ENCODE measurements at regions not wholly inside any gene's neighbourhood (a gene's known extent, or its start where the extent isn't known, plus 50 kb on each side); places are given as distances from the start of the nearest gene placed in this dataset.
A peak's percentile ranks its signal among the peaks of the same experiment; 100 is the strongest.

GRCh38 chr2:180655842-180656454, 324.5 kb upstream of the UBE2E3 start:
- no peak for DNase-seq (ENCODE audit: low read depth)
- H3K4me3 ChIP-seq (ENCODE audit: low read length) = no peak overlapping the region
- peak; percentile 20 for TF ChIP-seq CTCF (conservative IDR thresholded peaks at IDR 0.05; ENCODE audit: low read length)

- no peak for TF ChIP-seq CTCF (conservative IDR thresholded peaks at IDR 0.05; ENCODE audit: low read length)
- DNase-seq (ENCODE audit: low read depth) = peak; percentile 11
- no peak overlapping the region for H3K4me3 ChIP-seq (ENCODE audit: low read length)
Measured at GRCh38 chr2:180655393-180655792, 325.0 kb upstream of the UBE2E3 start.

GRCh38 chr2:180653481-180653880, 326.9 kb upstream of the UBE2E3 start:
- no peak for DNase-seq (ENCODE audit: low read depth)
- no peak overlapping the region for H3K4me3 ChIP-seq (ENCODE audit: low read length)
- no peak for TF ChIP-seq CTCF (conservative IDR thresholded peaks at IDR 0.05; ENCODE audit: low read length)

GRCh38 chr2:180652794-180653193, 327.6 kb upstream of the UBE2E3 start:
- H3K4me3 ChIP-seq (ENCODE audit: low read length) = no peak overlapping the region
- TF ChIP-seq CTCF (conservative IDR thresholded peaks at IDR 0.05; ENCODE audit: low read length) = no peak
- peak; percentile 36 for DNase-seq (ENCODE audit: low read depth)

GRCh38 chr2:180651596-180651995, 328.8 kb upstream of the UBE2E3 start:
- DNase-seq (ENCODE audit: low read depth) = no peak
- TF ChIP-seq CTCF (conservative IDR thresholded peaks at IDR 0.05; ENCODE audit: low read length) = no peak
- H3K4me3 ChIP-seq (ENCODE audit: low read length) = no peak overlapping the region

GRCh38 chr2:180647621-180648020, 332.8 kb upstream of the UBE2E3 start:
- H3K4me3 ChIP-seq (ENCODE audit: low read length) = no peak overlapping the region
- no peak for DNase-seq (ENCODE audit: low read depth)
- no peak for TF ChIP-seq CTCF (conservative IDR thresholded peaks at IDR 0.05; ENCODE audit: low read length)

- DNase-seq (ENCODE audit: low read depth) = peak; percentile 33
- H3K4me3 ChIP-seq (ENCODE audit: low read length) = no peak overlapping the region
- TF ChIP-seq CTCF (conservative IDR thresholded peaks at IDR 0.05; ENCODE audit: low read length) = no peak
Measured at GRCh38 chr2:180647221-180647620, 333.2 kb upstream of the UBE2E3 start.
